ENCODE measurements at regions not wholly inside any gene's neighbourhood (a gene's known extent, or its start where the extent isn't known, plus 50 kb on each side); places are given as distances from the start of the nearest gene placed in this dataset.
"Not testable (repeated sequence)": the region's sequence is repeated elsewhere in the genome, so short reads cannot be mapped to it uniquely, and the experiment has no call there.

DNA sequence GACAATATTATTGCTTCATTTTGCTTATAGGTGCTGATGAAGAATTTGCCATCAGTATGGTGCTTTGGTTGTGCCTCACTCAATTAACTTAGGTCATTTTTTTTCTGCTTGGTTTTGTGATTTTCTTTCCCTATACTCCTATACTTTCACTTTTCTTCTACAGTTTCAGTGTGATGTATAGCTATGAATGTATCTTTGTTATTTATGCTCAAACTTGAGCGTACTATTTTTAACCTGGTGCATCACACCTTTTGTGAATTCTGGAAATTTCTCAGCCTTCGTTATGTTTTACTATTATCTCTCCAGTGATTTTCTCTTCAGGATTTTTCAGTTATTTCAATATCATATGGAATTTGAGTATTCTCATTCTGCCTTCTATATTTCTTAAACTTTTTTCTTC lies 2035.3 kb upstream of the LRRTM1 start:
- Histone ChIP-seq H3K4me1 (ENCODE audit: control insufficient read depth in 2 of 3, insufficient read depth in 2 of 3, low read depth in 1 of 3, low read length in 3 of 3) (no peaks in the 10 kb centered on the region), H3K9ac (ENCODE audit: low read length in 3 of 3) (no peak overlapping the region), H3K36me3 (ENCODE audit: control insufficient read depth in 2 of 3, insufficient read depth in 3 of 3, low read length in 3 of 3) (no peaks in the 10 kb centered on the region), H3K9me3 (ENCODE audit: control insufficient read depth in 2 of 3, insufficient read depth in 1 of 3, low read length in 3 of 3) (no peaks in the 10 kb centered on the region), H3K27ac (ENCODE audit: low read depth in 2 of 2, low read length in 2 of 2) (no peak overlapping the region), H3K27me3 (ENCODE audit: control insufficient read depth, insufficient read depth, low read length) (no peaks in the 10 kb centered on the region), H3K4me3 (ENCODE audit: low read length in 3 of 3) (no peak overlapping the region)
- TF ChIP-seq, protein P1, sequence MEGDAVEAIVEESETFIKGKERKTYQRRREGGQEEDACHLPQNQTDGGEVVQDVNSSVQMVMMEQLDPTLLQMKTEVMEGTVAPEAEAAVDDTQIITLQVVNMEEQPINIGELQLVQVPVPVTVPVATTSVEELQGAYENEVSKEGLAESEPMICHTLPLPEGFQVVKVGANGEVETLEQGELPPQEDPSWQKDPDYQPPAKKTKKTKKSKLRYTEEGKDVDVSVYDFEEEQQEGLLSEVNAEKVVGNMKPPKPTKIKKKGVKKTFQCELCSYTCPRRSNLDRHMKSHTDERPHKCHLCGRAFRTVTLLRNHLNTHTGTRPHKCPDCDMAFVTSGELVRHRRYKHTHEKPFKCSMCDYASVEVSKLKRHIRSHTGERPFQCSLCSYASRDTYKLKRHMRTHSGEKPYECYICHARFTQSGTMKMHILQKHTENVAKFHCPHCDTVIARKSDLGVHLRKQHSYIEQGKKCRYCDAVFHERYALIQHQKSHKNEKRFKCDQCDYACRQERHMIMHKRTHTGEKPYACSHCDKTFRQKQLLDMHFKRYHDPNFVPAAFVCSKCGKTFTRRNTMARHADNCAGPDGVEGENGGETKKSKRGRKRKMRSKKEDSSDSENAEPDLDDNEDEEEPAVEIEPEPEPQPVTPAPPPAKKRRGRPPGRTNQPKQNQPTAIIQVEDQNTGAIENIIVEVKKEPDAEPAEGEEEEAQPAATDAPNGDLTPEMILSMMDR (IDR thresholded peaks at IDR 0.05; ENCODE audit: borderline replicate concordance, extremely low read depth, insufficient read depth): no peak
- FAIRE-seq: no peak
- intact Hi-C loops (cut with DNase I): no loop called here
- no peak for DNase-seq

DNA sequence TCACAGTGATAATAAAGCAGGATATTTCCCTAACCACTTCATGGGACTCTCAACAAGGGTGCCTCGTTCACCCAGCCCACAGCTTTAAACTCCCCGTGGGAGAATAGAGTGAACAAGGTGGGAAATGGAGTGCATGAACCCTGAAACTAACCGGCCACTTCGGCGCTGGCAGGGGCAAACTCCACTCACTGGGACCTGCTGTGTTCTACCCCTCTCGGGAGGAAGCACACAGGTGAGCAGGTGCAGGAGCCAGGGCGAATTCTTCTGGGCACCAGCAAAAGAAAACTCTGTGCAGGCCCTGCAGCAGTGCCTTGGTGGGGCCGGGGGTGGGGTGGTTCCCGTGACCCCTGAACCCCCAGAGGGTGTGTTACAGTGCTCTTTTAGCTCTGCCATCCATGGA lies 2029.1 kb upstream of the LRRTM1 start:
- H3K36me3 ChIP-seq (ENCODE audit: control insufficient read depth in 2 of 3, insufficient read depth in 3 of 3, low read length in 3 of 3): no peaks in the 10 kb centered on the region
- no peak overlapping the region for H3K4me3 ChIP-seq (ENCODE audit: low read length in 3 of 3)
- DNase-seq (no peak), FAIRE-seq (no peak)
- no peaks in the 10 kb centered on the region for H3K9me3 ChIP-seq (ENCODE audit: control insufficient read depth in 2 of 3, insufficient read depth in 1 of 3, low read length in 3 of 3)
- H3K27ac ChIP-seq (ENCODE audit: low read depth in 2 of 2, low read length in 2 of 2): no peak overlapping the region
- no peak overlapping the region for H3K9ac ChIP-seq (ENCODE audit: low read length in 3 of 3)
- TF ChIP-seq, protein P1 (IDR thresholded peaks at IDR 0.05; ENCODE audit: borderline replicate concordance, extremely low read depth, insufficient read depth): no peak
- no peaks in the 10 kb centered on the region for H3K4me1 ChIP-seq (ENCODE audit: control insufficient read depth in 2 of 3, insufficient read depth in 2 of 3, low read depth in 1 of 3, low read length in 3 of 3)
- H3K27me3 ChIP-seq (ENCODE audit: control insufficient read depth, insufficient read depth, low read length): no peaks in the 10 kb centered on the region
- intact Hi-C loops (cut with DNase I): no loop called here

DNA sequence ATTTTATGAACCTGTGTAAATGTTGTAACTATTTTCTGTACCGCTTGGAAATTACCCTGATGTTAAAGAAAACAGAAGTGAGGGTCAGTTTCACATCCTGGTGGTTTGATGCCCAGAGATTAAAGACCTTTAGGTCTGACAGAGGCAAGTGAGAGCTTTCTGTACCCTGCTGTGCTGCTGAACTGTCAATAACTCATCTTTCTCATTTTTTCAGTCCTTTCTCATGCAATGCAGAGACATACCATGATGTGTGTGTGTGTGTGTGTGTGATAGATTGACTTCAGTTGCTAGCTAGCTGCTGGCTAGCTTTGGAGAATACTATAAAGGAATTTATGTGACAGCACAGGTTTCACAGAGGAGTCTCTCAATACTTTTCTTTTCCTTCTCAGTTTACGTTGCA lies 2025.6 kb upstream of the LRRTM1 start:
- DNase-seq (peak in 3 of 5 donors; percentile 18 to 58 (median 39)), FAIRE-seq (no peak)
- H3K4me1 ChIP-seq (ENCODE audit: control insufficient read depth in 2 of 3, insufficient read depth in 2 of 3, low read depth in 1 of 3, low read length in 3 of 3): no peaks in the 10 kb centered on the region
- intact Hi-C loops (cut with DNase I): no loop called here
- no peak overlapping the region for H3K9ac ChIP-seq (ENCODE audit: low read length in 3 of 3)
- no peak overlapping the region for H3K4me3 ChIP-seq (ENCODE audit: low read length in 3 of 3)
- H3K27ac ChIP-seq (ENCODE audit: low read depth in 2 of 2, low read length in 2 of 2): no peak overlapping the region
- no peaks in the 10 kb centered on the region for H3K36me3 ChIP-seq (ENCODE audit: control insufficient read depth in 2 of 3, insufficient read depth in 3 of 3, low read length in 3 of 3)
- H3K27me3 ChIP-seq (ENCODE audit: control insufficient read depth, insufficient read depth, low read length): no peaks in the 10 kb centered on the region
- TF ChIP-seq, protein P1 (IDR thresholded peaks at IDR 0.05; ENCODE audit: borderline replicate concordance, extremely low read depth, insufficient read depth): no peak
- no peaks in the 10 kb centered on the region for H3K9me3 ChIP-seq (ENCODE audit: control insufficient read depth in 2 of 3, insufficient read depth in 1 of 3, low read length in 3 of 3)

DNA sequence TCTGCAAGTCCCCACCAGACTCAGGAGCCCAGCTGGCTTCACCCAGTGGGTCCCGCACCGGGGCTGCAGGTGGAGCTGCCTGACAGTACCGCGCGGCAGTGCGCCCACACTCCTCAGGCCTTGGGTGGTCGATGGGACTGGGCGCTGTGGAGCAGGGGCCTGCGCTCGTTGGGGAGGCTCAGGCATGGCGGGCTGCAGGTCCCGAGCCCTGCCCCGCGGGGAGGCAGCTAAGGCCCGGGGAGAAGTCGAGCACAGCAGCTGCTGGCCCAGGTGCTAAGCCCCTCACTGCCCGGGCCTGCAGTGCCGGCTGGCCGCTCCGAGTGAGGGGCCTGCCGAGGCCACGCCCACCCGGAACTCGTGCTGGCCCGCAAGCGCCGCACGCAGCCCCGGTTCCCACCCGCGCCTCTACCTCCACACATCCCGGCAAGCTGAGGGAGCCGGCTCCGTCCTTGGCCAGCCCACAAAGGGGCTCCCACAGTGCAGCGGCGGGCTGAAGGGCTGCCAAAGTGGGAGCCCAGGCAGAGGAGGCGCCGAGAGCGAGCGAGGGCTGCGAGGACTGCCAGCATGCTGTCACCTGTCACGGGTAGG lies 2021.7 kb upstream of the LRRTM1 start:
- H3K9me3 ChIP-seq (ENCODE audit: control insufficient read depth in 2 of 3, insufficient read depth in 1 of 3, low read length in 3 of 3); H3K9ac ChIP-seq (ENCODE audit: low read length in 3 of 3); H3K36me3 ChIP-seq (ENCODE audit: control insufficient read depth in 2 of 3, insufficient read depth in 3 of 3, low read length in 3 of 3); H3K27ac ChIP-seq (ENCODE audit: low read depth in 2 of 2, low read length in 2 of 2); FAIRE-seq; H3K4me1 ChIP-seq (ENCODE audit: control insufficient read depth in 2 of 3, insufficient read depth in 2 of 3, low read depth in 1 of 3, low read length in 3 of 3); H3K27me3 ChIP-seq (ENCODE audit: control insufficient read depth, insufficient read depth, low read length); intact Hi-C loops (cut with DNase I); H3K4me3 ChIP-seq (ENCODE audit: low read length in 3 of 3): not testable (repeated sequence)
- DNase-seq: peak in 1 of 5 donors; percentile 70
